Raji (cell line): ENCODE measurements at regions not wholly inside any gene's neighbourhood (a gene's known extent, or its start where the extent isn't known, plus 50 kb on each side); places are given as distances from the start of the nearest gene placed in this dataset.

Experiments used
- POLR2A ChIP-seq: IDR thresholded peaks from 2 replicates; pipeline ENCODE4 v1.6.1; 2011; ENCODE audit warnings: low read depth, low read length, control low read depth; ENCODE audit not compliant: insufficient read depth

DNA sequence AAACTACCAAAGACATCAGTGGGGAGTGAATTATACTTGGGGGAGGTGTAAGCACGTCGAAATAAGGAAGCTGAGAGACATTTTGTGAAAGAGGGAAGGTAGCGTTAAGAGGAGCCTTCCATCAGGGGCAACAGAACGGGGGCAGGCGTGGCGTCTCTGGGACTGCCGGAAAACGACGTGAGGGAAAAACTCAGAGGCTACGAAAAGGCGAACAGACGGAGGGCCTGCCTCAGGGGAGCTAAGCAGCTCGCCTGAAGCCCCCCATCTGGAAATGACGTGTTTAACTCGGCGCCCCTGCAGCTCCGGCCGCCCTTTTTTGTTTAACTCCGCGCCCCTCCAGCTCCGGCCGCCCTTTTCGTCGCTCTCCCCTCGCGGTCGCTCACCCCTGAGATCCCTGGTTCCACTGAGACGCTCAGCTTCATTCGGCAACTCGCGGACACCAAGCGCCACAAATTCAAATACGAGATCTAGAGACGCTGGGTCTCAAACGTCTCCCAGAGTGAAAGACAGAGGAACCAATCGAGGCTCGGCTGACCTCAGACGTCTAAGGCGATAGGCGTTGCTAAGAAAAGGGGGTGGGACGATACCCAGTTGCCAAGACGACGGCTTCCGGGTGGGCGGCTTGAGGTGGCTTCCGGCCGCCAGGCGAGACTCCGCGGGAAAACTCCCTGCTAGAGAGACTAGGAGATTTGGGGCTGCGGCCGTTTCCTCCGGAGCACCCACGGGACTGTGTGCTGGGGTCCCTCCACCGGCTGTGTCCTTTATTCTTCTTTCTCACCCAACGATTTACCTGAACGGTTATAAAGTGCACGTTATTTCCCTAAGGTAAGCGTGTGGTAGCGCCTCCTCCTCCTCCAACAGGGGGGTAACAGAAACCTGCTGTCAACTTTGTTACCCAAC lies 383.2 kb downstream of the ZFHX3 start:
- TF ChIP-seq POLR2A = peak; percentile 87

DNA sequence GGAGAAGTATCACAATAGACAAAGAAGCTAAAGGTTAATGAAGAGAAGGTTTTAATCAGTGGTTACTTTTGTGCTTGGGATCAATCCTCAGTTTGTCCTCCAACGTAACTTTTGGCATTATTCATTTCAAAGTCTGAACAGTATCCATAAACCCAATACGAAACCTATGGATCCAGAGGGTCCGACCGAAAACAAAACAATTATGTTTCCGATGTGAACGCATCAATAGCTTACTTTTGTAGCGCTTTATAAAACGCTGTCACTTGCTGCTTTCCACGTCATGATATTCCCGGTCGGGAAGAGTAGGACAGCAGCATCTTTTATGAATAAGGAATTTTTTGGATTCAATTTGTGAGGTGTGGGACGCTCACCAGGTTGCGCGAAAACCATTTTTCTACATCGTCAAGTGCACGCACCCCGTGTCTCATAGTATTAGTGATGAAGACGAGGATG lies 383.8 kb downstream of the ZFHX3 start:
- TF ChIP-seq POLR2A = no peak

- no peak for TF ChIP-seq POLR2A
These were observed 388.8 kb downstream of the ZFHX3 start for GRCh38 chr16:72658888-72659717.

DNA sequence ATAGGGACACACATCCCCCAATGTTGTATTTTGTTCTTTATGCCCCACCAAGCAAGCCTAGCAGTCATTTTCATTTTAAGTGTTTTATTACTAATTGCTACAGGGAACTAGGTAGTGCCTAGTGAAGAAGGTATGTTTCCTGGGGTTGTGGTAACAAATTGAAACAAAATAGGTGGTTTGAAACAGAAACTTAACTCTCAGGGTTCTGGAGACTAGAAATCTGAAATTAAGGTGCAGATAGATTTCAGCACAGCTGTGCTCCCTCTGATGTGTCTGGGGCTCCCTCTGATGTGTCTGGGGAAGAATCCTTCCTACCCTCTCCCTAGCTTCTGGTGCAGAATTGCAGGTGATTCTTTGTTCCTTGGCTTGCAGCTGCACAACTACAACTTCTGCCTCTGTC lies 390.1 kb downstream of the ZFHX3 start:
- no peak for TF ChIP-seq POLR2A

- TF ChIP-seq POLR2A = no peak
These were observed 390.8 kb downstream of the ZFHX3 start for GRCh38 chr16:72657164-72657563.

- no peak for TF ChIP-seq POLR2A
These were observed 393.4 kb downstream of the ZFHX3 start for GRCh38 chr16:72654535-72654934.

- no peak for TF ChIP-seq POLR2A
These were observed 398.5 kb downstream of the ZFHX3 start for GRCh38 chr16:72649254-72649944.

GRCh38 chr16:72646615-72647014 lies 401.3 kb downstream of the ZFHX3 start:
- no peak for TF ChIP-seq POLR2A

DNA sequence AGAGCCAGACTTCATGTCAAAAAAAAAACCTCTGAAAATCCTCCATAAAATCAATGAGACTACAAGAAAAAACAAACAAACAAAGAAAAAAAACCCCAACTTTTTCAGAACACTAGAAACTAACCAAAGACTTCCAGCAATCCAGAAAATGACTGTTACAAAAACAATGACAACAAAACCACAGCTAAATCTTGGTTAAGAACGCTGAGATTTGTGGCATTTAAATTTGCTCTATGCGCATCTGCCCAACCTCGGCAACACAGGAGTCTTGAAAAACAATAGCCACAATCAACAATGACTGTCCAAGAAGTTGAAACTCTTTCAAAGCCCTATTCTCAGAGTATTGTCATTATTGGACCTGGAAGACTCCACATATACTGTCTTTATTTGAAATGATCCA lies 402.4 kb downstream of the ZFHX3 start:
- TF ChIP-seq POLR2A = no peak

DNA sequence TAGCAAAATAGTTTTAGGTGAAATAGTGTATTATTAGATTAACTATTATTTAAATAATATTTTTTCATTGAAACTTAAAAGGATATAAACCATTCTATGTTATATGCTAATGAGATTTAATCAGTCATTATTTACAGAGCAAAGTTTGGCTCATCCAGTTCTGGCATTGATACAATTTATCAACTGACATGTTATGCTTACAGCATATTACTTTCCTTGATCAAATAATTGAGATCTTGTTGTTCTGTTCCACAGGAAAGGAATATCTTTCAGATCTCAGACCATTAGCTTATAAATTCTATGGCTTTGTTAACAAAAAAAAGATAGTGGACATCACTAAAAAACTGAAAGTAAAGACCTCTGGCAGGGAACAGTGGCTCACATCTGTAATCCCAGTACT lies 403.0 kb downstream of the ZFHX3 start:
- no peak for TF ChIP-seq POLR2A

GRCh38 chr16:72639494-72639893 lies 408.4 kb downstream of the ZFHX3 start:
- no peak for TF ChIP-seq POLR2A

- TF ChIP-seq POLR2A = no peak
These were observed 410.6 kb downstream of the ZFHX3 start for GRCh38 chr16:72637306-72637705.

- no peak for TF ChIP-seq POLR2A
These were observed 412.2 kb downstream of the ZFHX3 start for GRCh38 chr16:72635694-72636093.

DNA sequence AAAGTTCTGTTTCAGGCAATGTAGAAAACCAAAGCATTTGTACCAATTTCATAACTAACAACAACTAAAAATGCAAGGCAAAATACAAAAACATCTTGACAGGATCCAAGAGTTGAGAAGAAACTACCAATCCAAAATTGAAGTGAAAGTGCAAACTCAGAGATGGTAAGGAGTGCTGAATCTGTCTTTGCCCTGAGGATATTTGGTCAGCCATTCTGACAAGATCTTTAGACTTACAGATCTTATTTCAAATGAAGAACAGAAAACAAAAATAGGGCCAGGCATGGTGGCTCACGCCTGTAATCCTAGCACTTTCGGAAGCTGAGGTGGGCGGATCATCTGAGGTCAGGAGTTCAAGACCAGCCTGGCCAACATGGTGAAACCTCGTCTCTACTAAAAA lies 412.8 kb downstream of the ZFHX3 start:
- no peak for TF ChIP-seq POLR2A

GRCh38 chr16:72626623-72627022 lies 421.3 kb downstream of the ZFHX3 start:
- TF ChIP-seq POLR2A = no peak
